GM12892 (cell line): ENCODE measurements at regions not wholly inside any gene's neighbourhood (a gene's known extent, or its start where the extent isn't known, plus 50 kb on each side); places are given as distances from the start of the nearest gene placed in this dataset.

Experiments used
- DNase-seq: peaks from one replicate; pipeline ENCODE4 v3.0.0; 2011; ENCODE audit not compliant: insufficient read length
- FAIRE-seq: peaks from 2 replicates; lab custom pipeline; 2011; peaks lifted over from hg19 to GRCh38; lab: Jason Lieb, UNC
- POLR2A ChIP-seq: IDR thresholded peaks from 2 replicates; pipeline ENCODE4 v1.6.1; 2011; ENCODE audit warnings: low read depth, low read length, control low read depth
- POLR2AphosphoS5 ChIP-seq: IDR thresholded peaks from 2 replicates; pipeline ENCODE4 v1.6.1; 2011; ENCODE audit warnings: low read depth, low read length, control low read depth
- TAF1 ChIP-seq: IDR thresholded peaks from 2 replicates; pipeline ENCODE4 v1.6.1; 2011; ENCODE audit warnings: low read depth, mild to moderate bottlenecking, control low read depth, low read length, borderline replicate concordance

DNA sequence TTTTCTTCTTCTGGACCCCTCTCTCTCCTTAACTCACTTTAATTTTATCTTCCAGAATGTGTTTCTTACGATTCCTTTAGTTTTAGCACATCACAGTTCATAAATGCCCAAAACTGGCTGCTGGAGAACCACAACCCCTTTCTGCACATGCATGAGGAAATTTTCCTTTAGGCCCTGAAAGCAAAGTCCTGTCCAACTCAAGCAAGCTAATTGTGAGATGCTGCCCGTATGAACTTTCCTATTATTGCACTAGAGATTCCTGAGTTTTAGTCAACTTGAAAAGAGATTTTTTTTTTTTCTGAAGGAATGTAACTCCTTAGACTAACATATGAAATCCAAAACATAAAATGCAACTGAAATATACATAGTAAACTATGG lies 52.1 kb upstream of the DAB2 start:
- TF ChIP-seq POLR2AphosphoS5 (no peak), TAF1 (no peak), POLR2A (no peak)
- DNase-seq (no peak), FAIRE-seq (no peak)

GRCh38 chr5:39475881-39476842 lies 51.4 kb upstream of the DAB2 start:
- no peak for FAIRE-seq
- DNase-seq = no peak
- TF ChIP-seq TAF1 (no peak), POLR2A (no peak), POLR2AphosphoS5 (no peak)

GRCh38 chr5:39475159-39475571 lies 50.4 kb upstream of the DAB2 start:
- FAIRE-seq = no peak

More at GRCh38 chr5:39475159-39475571, 50.4 kb upstream of the DAB2 start:
- no peak for DNase-seq
- TF ChIP-seq POLR2A = no peak
- TF ChIP-seq TAF1 = no peak
- no peak for TF ChIP-seq POLR2AphosphoS5
